ENCODE measurements at regions not wholly inside any gene's neighbourhood (a gene's known extent, or its start where the extent isn't known, plus 50 kb on each side); places are given as distances from the start of the nearest gene placed in this dataset.

GRCh38 chr2:225190987-225191386 is 148.7 kb upstream of the DOCK10 start:
- Mint-ChIP-seq H3K27ac (no peak overlapping the region), H3K4me3 (no peak overlapping the region), H3K27me3 (peaks cover 22% of the 10 kb centered on the region), H3K4me1 (ENCODE audit: unreplicated experiment) (no peaks in the 10 kb centered on the region), H3K36me3 (no peaks in the 10 kb centered on the region), H3K9me3 (no peaks in the 10 kb centered on the region)
- DNase-seq (ENCODE audit: extremely low spot score, unreplicated experiment): no peak
- no peak for TF ChIP-seq CTCF (conservative IDR thresholded peaks at IDR 0.05)

- Mint-ChIP-seq H3K4me3 (no peak overlapping the region), H3K27me3 (peaks cover 29% of the 10 kb centered on the region), H3K36me3 (no peaks in the 10 kb centered on the region), H3K27ac (no peak overlapping the region), H3K4me1 (ENCODE audit: unreplicated experiment) (no peaks in the 10 kb centered on the region), H3K9me3 (no peaks in the 10 kb centered on the region)
- no peak for DNase-seq (ENCODE audit: extremely low spot score, unreplicated experiment)
- no peak for TF ChIP-seq CTCF (conservative IDR thresholded peaks at IDR 0.05)
Observed at GRCh38 chr2:225184948-225185347, 142.7 kb upstream of the DOCK10 start.

GRCh38 chr2:225182126-225182525 is 139.9 kb upstream of the DOCK10 start:
- peaks cover 10% of the 10 kb centered on the region for H3K27me3 Mint-ChIP-seq
- no peaks in the 10 kb centered on the region for H3K36me3 Mint-ChIP-seq
- no peaks in the 10 kb centered on the region for H3K4me1 Mint-ChIP-seq (ENCODE audit: unreplicated experiment)
- no peak overlapping the region for H3K4me3 Mint-ChIP-seq
- no peak for DNase-seq (ENCODE audit: extremely low spot score, unreplicated experiment)
- no peaks in the 10 kb centered on the region for H3K9me3 Mint-ChIP-seq
- no peak for TF ChIP-seq CTCF (conservative IDR thresholded peaks at IDR 0.05)
- no peak overlapping the region for H3K27ac Mint-ChIP-seq

- H3K27ac Mint-ChIP-seq: no peak overlapping the region
- no peaks in the 10 kb centered on the region for H3K27me3 Mint-ChIP-seq
Observed at GRCh38 chr2:225177098-225177497, 134.8 kb upstream of the DOCK10 start.

GRCh38 chr2:225173909-225174308 is 131.6 kb upstream of the DOCK10 start:
- Mint-ChIP-seq H3K27ac (no peak overlapping the region), H3K4me1 (ENCODE audit: unreplicated experiment) (no peaks in the 10 kb centered on the region), H3K9me3 (peaks cover 7% of the 10 kb centered on the region), H3K36me3 (no peaks in the 10 kb centered on the region), H3K4me3 (no peak overlapping the region), H3K27me3 (no peaks in the 10 kb centered on the region)
- TF ChIP-seq CTCF (conservative IDR thresholded peaks at IDR 0.05): no peak
- DNase-seq (ENCODE audit: extremely low spot score, unreplicated experiment): no peak

More at GRCh38 chr2:225177098-225177497, 134.8 kb upstream of the DOCK10 start:
- H3K4me1 Mint-ChIP-seq (ENCODE audit: unreplicated experiment): no peaks in the 10 kb centered on the region
- H3K36me3 Mint-ChIP-seq: no peaks in the 10 kb centered on the region
- no peaks in the 10 kb centered on the region for H3K9me3 Mint-ChIP-seq
- no peak for DNase-seq (ENCODE audit: extremely low spot score, unreplicated experiment)
- TF ChIP-seq CTCF (conservative IDR thresholded peaks at IDR 0.05): no peak
- no peak overlapping the region for H3K4me3 Mint-ChIP-seq

GRCh38 chr2:225171350-225171749 is 129.1 kb upstream of the DOCK10 start:
- no peaks in the 10 kb centered on the region for H3K27me3 Mint-ChIP-seq
- no peak overlapping the region for H3K4me3 Mint-ChIP-seq
- peaks cover 7% of the 10 kb centered on the region for H3K9me3 Mint-ChIP-seq
- H3K36me3 Mint-ChIP-seq: no peaks in the 10 kb centered on the region
- no peak for DNase-seq (ENCODE audit: extremely low spot score, unreplicated experiment)
- no peak overlapping the region for H3K27ac Mint-ChIP-seq
- no peak for TF ChIP-seq CTCF (conservative IDR thresholded peaks at IDR 0.05)
- no peaks in the 10 kb centered on the region for H3K4me1 Mint-ChIP-seq (ENCODE audit: unreplicated experiment)
